H9 (cell line): ENCODE measurements at regions not wholly inside any gene's neighbourhood (a gene's known extent, or its start where the extent isn't known, plus 50 kb on each side); places are given as distances from the start of the nearest gene placed in this dataset.

ENCODE experiments used
- DNase-seq: peaks from one replicate; pipeline ENCODE4 v3.0.0-alpha.2; 2017
- H2AFZ ChIP-seq: one replicate; pipeline ENCODE4 v1.6.1; 2013; ENCODE audit warnings: mild to moderate bottlenecking, low read length, control low read depth, moderate library complexity
- H2AK5ac ChIP-seq: 2 replicates; pipeline ENCODE4 v1.6.1; 2013; ENCODE audit warnings: low read length, control low read depth, mixed read lengths; ENCODE audit not compliant: insufficient read length
- H2BK120ac ChIP-seq: one replicate; pipeline ENCODE4 v1.6.1; 2013; ENCODE audit warnings: low read depth, mild to moderate bottlenecking, low read length, control low read depth, inconsistent platforms; ENCODE audit not compliant: poor library complexity, severe bottlenecking
- H2BK12ac ChIP-seq: 2 replicates; pipeline ENCODE4 v1.6.1; 2013; ENCODE audit warnings: low read length, control low read depth, mixed read lengths, low read depth; ENCODE audit not compliant: insufficient read length
- H2BK15ac ChIP-seq: 2 replicates; pipeline ENCODE4 v1.6.1; 2013; ENCODE audit warnings: low read depth, low read length, control low read depth
- H2BK20ac ChIP-seq: one replicate; pipeline ENCODE4 v1.6.1; 2013; ENCODE audit warnings: low read depth, mild to moderate bottlenecking, low read length, control low read depth, inconsistent platforms; ENCODE audit not compliant: poor library complexity, severe bottlenecking
- H2BK5ac ChIP-seq: 2 replicates; pipeline ENCODE4 v1.6.1; 2013; ENCODE audit warnings: low read length, control low read depth, mixed read lengths; ENCODE audit not compliant: insufficient read length
- H3K14ac ChIP-seq: 2 replicates; pipeline ENCODE4 v1.6.1; 2013; ENCODE audit warnings: low read length, control low read depth; ENCODE audit not compliant: insufficient read depth
- H3K18ac ChIP-seq: 2 replicates; pipeline ENCODE4 v1.6.1; 2013; ENCODE audit warnings: low read depth, mild to moderate bottlenecking, mixed read lengths, low read length, control low read depth; ENCODE audit not compliant: insufficient read length
- H3K23ac ChIP-seq: 2 replicates; pipeline ENCODE4 v1.6.1; 2013; ENCODE audit warnings: low read length, control low read depth, mixed read lengths, low read depth; ENCODE audit not compliant: insufficient read length
- H3K23me2 ChIP-seq: 2 replicates; pipeline ENCODE4 v1.6.1; 2013; ENCODE audit warnings: low read depth, mild to moderate bottlenecking, mixed read lengths, low read length, control low read depth; ENCODE audit not compliant: insufficient read length, poor library complexity, severe bottlenecking
- H3K27ac ChIP-seq: 2 replicates; pipeline ENCODE4 v1.5.1; 2013; ENCODE audit warnings: low read length, control low read depth, mixed read lengths, low read depth; ENCODE audit not compliant: insufficient read length
- H3K27me3 ChIP-seq: 2 replicates; pipeline ENCODE4 v1.6.1; 2013; ENCODE audit warnings: low read length, control low read depth, inconsistent platforms; ENCODE audit not compliant: insufficient read depth
- H3K4ac ChIP-seq: 2 replicates; pipeline ENCODE4 v1.6.1; 2013; ENCODE audit warnings: low read depth, mild to moderate bottlenecking, control low read depth, inconsistent platforms, low read length, moderate library complexity
- H3K4me1 ChIP-seq: 2 replicates; pipeline ENCODE4 v1.6.1; 2013; ENCODE audit warnings: low read length, control low read depth, inconsistent platforms; ENCODE audit not compliant: insufficient read depth
- H3K4me2 ChIP-seq: 2 replicates; pipeline ENCODE4 v1.6.1; 2013; ENCODE audit warnings: low read length, control low read depth, mixed read lengths; ENCODE audit not compliant: insufficient read length, insufficient read depth
- H3K56ac ChIP-seq: 2 replicates; pipeline ENCODE4 v1.6.1; 2013; ENCODE audit warnings: low read depth, mild to moderate bottlenecking, mixed read lengths, low read length, control low read depth; ENCODE audit not compliant: insufficient read length
- H3K79me1 ChIP-seq: 2 replicates; pipeline ENCODE4 v1.6.1; 2013; ENCODE audit warnings: low read depth, mild to moderate bottlenecking, moderate library complexity, low read length, control low read depth, inconsistent platforms; ENCODE audit not compliant: insufficient read depth, poor library complexity, severe bottlenecking
- H3K79me2 ChIP-seq: 2 replicates; pipeline ENCODE4 v1.6.1; 2013; ENCODE audit warnings: low read length, control low read depth, inconsistent platforms; ENCODE audit not compliant: insufficient read depth
- H3K9ac ChIP-seq: 2 replicates; pipeline ENCODE4 v1.6.1; 2013; ENCODE audit warnings: low read length, control low read depth, mixed read lengths; ENCODE audit not compliant: insufficient read length; ENCODE audit errors: extremely low read depth
- H3K9me3 ChIP-seq: one replicate; pipeline ENCODE4 v1.6.1; 2013; ENCODE audit warnings: low read depth, low read length, inconsistent platforms; ENCODE audit not compliant: control insufficient read depth
- H3T11ph ChIP-seq: one replicate; pipeline ENCODE4 v1.6.1; 2013; ENCODE audit warnings: mild to moderate bottlenecking, low read length, control low read depth, inconsistent platforms
- H4K20me1 ChIP-seq: one replicate; pipeline ENCODE4 v1.6.1; 2013; ENCODE audit not compliant: control insufficient read depth, insufficient read length, insufficient read depth
- H4K5ac ChIP-seq: 2 replicates; pipeline ENCODE4 v1.6.1; 2013; ENCODE audit warnings: low read depth, mild to moderate bottlenecking, mixed read lengths, low read length, control low read depth; ENCODE audit not compliant: insufficient read length
- H4K8ac ChIP-seq: replicated peaks from 2 replicates; pipeline ENCODE4 v1.6.1; 2013; ENCODE audit warnings: low read length, control low read depth, mixed read lengths, low read depth; ENCODE audit not compliant: insufficient read length
- H4K91ac ChIP-seq: 2 replicates; pipeline ENCODE4 v1.6.1; 2013; ENCODE audit warnings: low read depth, mild to moderate bottlenecking, moderate library complexity, mixed read lengths, low read length, control low read depth; ENCODE audit not compliant: insufficient read length
- H3K27ac Mint-ChIP-seq, 3 experiments: 2 replicates in 2 of 3; 3 replicates in 1 of 3; pipeline ENCODE4 v1.8.0; 2020 to 2021; ENCODE audit warnings: mixed read lengths in 3 of 3, mild to moderate bottlenecking in 1 of 3, moderate library complexity in 1 of 3
- H3K27me3 Mint-ChIP-seq: 2 replicates; pipeline ENCODE4 v1.8.0; 2021; ENCODE audit warnings: low read depth, mild to moderate bottlenecking, moderate library complexity, mixed read lengths
- H3K36me3 Mint-ChIP-seq, 3 experiments: 2 replicates in 2 of 3; 3 replicates in 1 of 3; pipeline ENCODE4 v1.8.0; 2020 to 2021; ENCODE audit warnings: low read depth in 3 of 3, mixed read lengths in 3 of 3; ENCODE audit not compliant: insufficient read depth in 1 of 3
- H3K4me1 Mint-ChIP-seq, 2 experiments: 2 replicates each; pipeline ENCODE4 v1.8.0; 2020; ENCODE audit warnings: mixed read lengths in 2 of 2
- H3K4me3 Mint-ChIP-seq, 2 experiments: 2 replicates in 1 of 2; 3 replicates in 1 of 2; pipeline ENCODE4 v1.8.0; 2020 to 2021; ENCODE audit warnings: mild to moderate bottlenecking in 2 of 2, mixed read lengths in 2 of 2, moderate library complexity in 1 of 2
- H3K9me3 Mint-ChIP-seq, 2 experiments: 2 replicates in 1 of 2; 3 replicates in 1 of 2; pipeline ENCODE4 v1.8.0; 2020; ENCODE audit warnings: mild to moderate bottlenecking in 2 of 2, mixed read lengths in 2 of 2, moderate library complexity in 1 of 2
- WGBS: extraction: QIAGEN DNeasy Blood & Tissue Kit; methylation state at CpG from one replicate; pipeline ENCODE4 v1.1.7; 2013; ENCODE audit warnings: missing lambda C conversion rate, low lambda C conversion rate, mixed read lengths; ENCODE audit not compliant: insufficient read length; ENCODE audit errors: extremely low coverage; 5-methylcytosine and 5-hydroxymethylcytosine counted together
- TF ChIP-seq, protein P1 (sequence below): fragments of 200-600 bp; sonication (generic); conservative IDR thresholded peaks from 3 replicates; pipeline ENCODE4 v1.8.0; 2021; ENCODE audit warnings: antibody characterized with exemption, mild to moderate bottlenecking

- Histone ChIP-seq H4K8ac (no peak overlapping the region), H3K56ac (no peak overlapping the region), H2BK15ac (no peak overlapping the region), H3K27me3 (no peaks in the 10 kb centered on the region), H3K4me2 (no peak overlapping the region), H3T11ph (no peak overlapping the region), H3K79me2 (no peaks in the 10 kb centered on the region), H3K23me2 (no peaks in the 10 kb centered on the region), H4K91ac (no peak overlapping the region), H3K79me1 (no peaks in the 10 kb centered on the region), H2BK20ac (no peak overlapping the region), H3K9me3 (no peaks in the 10 kb centered on the region), H2AK5ac (no peak overlapping the region), H2BK12ac (no peak overlapping the region), H3K4me1 (no peaks in the 10 kb centered on the region; the same call in 1 of the 2 replicates), H3K23ac (no peak overlapping the region), H3K18ac (no peak overlapping the region), H2AFZ (no peak overlapping the region), H4K5ac (no peak overlapping the region), H2BK120ac (no peak overlapping the region), H3K27ac (no peak overlapping the region), H2BK5ac (no peak overlapping the region), H3K14ac (no peak overlapping the region), H4K20me1 (no peaks in the 10 kb centered on the region), H3K4ac (no peak overlapping the region), H3K9ac (no peak overlapping the region)
- no peaks in the 10 kb centered on the region for H3K36me3 Mint-ChIP-seq
- peaks cover 6% of the 10 kb centered on the region in 2 experiments for H3K4me1 Mint-ChIP-seq
- DNase-seq: no peak
- H3K4me3 Mint-ChIP-seq: no peak overlapping the region
- TF ChIP-seq, protein P1, sequence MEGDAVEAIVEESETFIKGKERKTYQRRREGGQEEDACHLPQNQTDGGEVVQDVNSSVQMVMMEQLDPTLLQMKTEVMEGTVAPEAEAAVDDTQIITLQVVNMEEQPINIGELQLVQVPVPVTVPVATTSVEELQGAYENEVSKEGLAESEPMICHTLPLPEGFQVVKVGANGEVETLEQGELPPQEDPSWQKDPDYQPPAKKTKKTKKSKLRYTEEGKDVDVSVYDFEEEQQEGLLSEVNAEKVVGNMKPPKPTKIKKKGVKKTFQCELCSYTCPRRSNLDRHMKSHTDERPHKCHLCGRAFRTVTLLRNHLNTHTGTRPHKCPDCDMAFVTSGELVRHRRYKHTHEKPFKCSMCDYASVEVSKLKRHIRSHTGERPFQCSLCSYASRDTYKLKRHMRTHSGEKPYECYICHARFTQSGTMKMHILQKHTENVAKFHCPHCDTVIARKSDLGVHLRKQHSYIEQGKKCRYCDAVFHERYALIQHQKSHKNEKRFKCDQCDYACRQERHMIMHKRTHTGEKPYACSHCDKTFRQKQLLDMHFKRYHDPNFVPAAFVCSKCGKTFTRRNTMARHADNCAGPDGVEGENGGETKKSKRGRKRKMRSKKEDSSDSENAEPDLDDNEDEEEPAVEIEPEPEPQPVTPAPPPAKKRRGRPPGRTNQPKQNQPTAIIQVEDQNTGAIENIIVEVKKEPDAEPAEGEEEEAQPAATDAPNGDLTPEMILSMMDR: no peak
- WGBS: no CpG with 5 or more reads among the region's 2 CpGs
- H3K9me3 Mint-ChIP-seq: no peaks in the 10 kb centered on the region; a peak in 1 of 5 replicates
- H3K27ac Mint-ChIP-seq: no peak overlapping the region
- peaks cover 8% of the 10 kb centered on the region for H3K27me3 Mint-ChIP-seq
Observed at GRCh38 chr10:78392197-78392596, 358.5 kb downstream of the RPS24 start.
